CD4-positive, CD25-positive, alpha-beta regulatory T cell (primary cell): ENCODE measurements at regions not wholly inside any gene's neighbourhood (a gene's known extent, or its start where the extent isn't known, plus 50 kb on each side); places are given as distances from the start of the nearest gene placed in this dataset.
"Not testable (repeated sequence)": the region's sequence is repeated elsewhere in the genome, so short reads cannot be mapped to it uniquely, and the experiment has no call there.

ENCODE experiments used
- ATAC-seq, 2 donors: fragments of 150-1000 bp; cut with Tn5 transposase; one replicate each; pipeline ENCODE4 v1.10.0; 2021; ENCODE audit warnings: low read depth in 2 of 2, moderate number of reproducible peaks in 2 of 2, moderate library complexity in 1 of 2
- DNase-seq, 3 donors: peaks; one replicate each; pipeline versions ENCODE4 v3.0.0 to v3.0.0-alpha.2; 2012 to 2022; ENCODE audit warnings: mixed read lengths in 1 of 3
- H3K27ac ChIP-seq: one replicate; pipeline ENCODE4 v1.7.0; 2013; ENCODE audit warnings: mild to moderate bottlenecking, low read length; ENCODE audit not compliant: insufficient read depth, poor library complexity, severe bottlenecking
- H3K27me3 ChIP-seq: one replicate; pipeline ENCODE4 v1.7.0; 2013; ENCODE audit warnings: low read length; ENCODE audit not compliant: control insufficient read depth, insufficient read depth
- H3K36me3 ChIP-seq: one replicate; pipeline ENCODE4 v1.7.0; 2013; ENCODE audit warnings: mild to moderate bottlenecking, low read length, moderate library complexity; ENCODE audit not compliant: control insufficient read depth, insufficient read depth
- H3K4me1 ChIP-seq: 2 replicates; pipeline ENCODE4 v1.7.0; 2013; ENCODE audit warnings: mild to moderate bottlenecking, low read length; ENCODE audit not compliant: insufficient read depth, control insufficient read depth, poor library complexity, severe bottlenecking
- H3K4me3 ChIP-seq: one replicate; pipeline ENCODE4 v1.7.0; 2013; ENCODE audit warnings: low read depth, mild to moderate bottlenecking, low read length, moderate library complexity
- H3K9me3 ChIP-seq, 2 experiments: 1 replicate in 1 of 2; 2 replicates in 1 of 2; pipeline ENCODE4 v1.7.0; 2013; ENCODE audit warnings: low read length in 2 of 2, mild to moderate bottlenecking in 1 of 2, moderate library complexity in 1 of 2; ENCODE audit not compliant: control insufficient read depth in 2 of 2
- H3K27ac Mint-ChIP-seq, 3 donors: one replicate each; pipeline ENCODE4 v1.8.0; 2020 to 2022; ENCODE audit warnings: mild to moderate bottlenecking in 3 of 3, mixed read lengths in 3 of 3, moderate library complexity in 2 of 3
- H3K27me3 Mint-ChIP-seq: one replicate; pipeline ENCODE4 v1.8.0; 2022; ENCODE audit warnings: mild to moderate bottlenecking, mixed read lengths
- H3K36me3 Mint-ChIP-seq: one replicate; pipeline ENCODE4 v1.8.0; 2020; ENCODE audit warnings: mixed read lengths
- H3K4me1 Mint-ChIP-seq, 4 donors: one replicate each; pipeline ENCODE4 v1.8.0; 2020 to 2022; ENCODE audit warnings: mixed read lengths in 4 of 4, mild to moderate bottlenecking in 1 of 4
- H3K4me3 Mint-ChIP-seq, 4 donors: one replicate each; pipeline ENCODE4 v1.8.0; 2020 to 2022; ENCODE audit warnings: mild to moderate bottlenecking in 4 of 4, mixed read lengths in 4 of 4, moderate library complexity in 3 of 4
- H3K9me3 Mint-ChIP-seq, 7 donors: one replicate each; pipeline ENCODE4 v1.8.0; 2020 to 2022; ENCODE audit warnings: mixed read lengths in 7 of 7, mild to moderate bottlenecking in 3 of 7, moderate library complexity in 2 of 7

GRCh38 chr4:79547851-79548250 is 139.8 kb upstream of the GK2 start:
- no peak overlapping the region for H3K27ac ChIP-seq
- H3K27ac Mint-ChIP-seq: no peak overlapping the region
- no peak for ATAC-seq

GRCh38 chr4:79545292-79545691 is 137.3 kb upstream of the GK2 start:
- not testable (repeated sequence) for H3K27me3 Mint-ChIP-seq, H3K4me1 ChIP-seq, H3K27ac Mint-ChIP-seq, H3K27me3 ChIP-seq, ATAC-seq, DNase-seq, H3K4me3 Mint-ChIP-seq, H3K4me1 Mint-ChIP-seq, H3K9me3 Mint-ChIP-seq, H3K9me3 ChIP-seq, H3K4me3 ChIP-seq, H3K36me3 Mint-ChIP-seq, H3K36me3 ChIP-seq, H3K27ac ChIP-seq

More at GRCh38 chr4:79547851-79548250, 139.8 kb upstream of the GK2 start:
- Mint-ChIP-seq H3K4me1 (no peaks in the 10 kb centered on the region), H3K36me3 (no peaks in the 10 kb centered on the region), H3K9me3 (peaks cover 0 to 6% (median 2%) of the 10 kb centered on the region in 7 donors), H3K27me3 (no peaks in the 10 kb centered on the region), H3K4me3 (no peak overlapping the region)
- H3K4me3 ChIP-seq: no peak overlapping the region
- H3K9me3 ChIP-seq: no peaks in the 10 kb centered on the region
- no peak for DNase-seq
- no peaks in the 10 kb centered on the region for H3K27me3 ChIP-seq
- H3K36me3 ChIP-seq: no peaks in the 10 kb centered on the region
- no peaks in the 10 kb centered on the region for H3K4me1 ChIP-seq

- no peaks in the 10 kb centered on the region for H3K4me1 ChIP-seq
- no peaks in the 10 kb centered on the region for H3K27me3 Mint-ChIP-seq
- no peaks in the 10 kb centered on the region for H3K36me3 Mint-ChIP-seq
- H3K4me1 Mint-ChIP-seq: no peaks in the 10 kb centered on the region
- no peaks in the 10 kb centered on the region for H3K9me3 Mint-ChIP-seq
- H3K9me3 ChIP-seq: no peaks in the 10 kb centered on the region
- no peak for ATAC-seq
- no peaks in the 10 kb centered on the region for H3K36me3 ChIP-seq
- H3K27me3 ChIP-seq: no peaks in the 10 kb centered on the region
- no peak overlapping the region for H3K27ac Mint-ChIP-seq
- DNase-seq: no peak
- no peak overlapping the region for H3K27ac ChIP-seq
- no peak overlapping the region for H3K4me3 Mint-ChIP-seq
- H3K4me3 ChIP-seq: no peak overlapping the region
Measured at GRCh38 chr4:79540143-79540542, 132.1 kb upstream of the GK2 start.

GRCh38 chr4:79535516-79535915 is 127.5 kb upstream of the GK2 start:
- Mint-ChIP-seq H3K4me3 (no peak overlapping the region), H3K4me1 (no peaks in the 10 kb centered on the region), H3K27me3 (peaks cover 6% of the 10 kb centered on the region), H3K36me3 (no peaks in the 10 kb centered on the region), H3K27ac (no peak overlapping the region), H3K9me3 (no peaks in the 10 kb centered on the region)
- Histone ChIP-seq H3K4me3 (no peak overlapping the region), H3K9me3 (no peaks in the 10 kb centered on the region), H3K27me3 (no peaks in the 10 kb centered on the region), H3K27ac (no peak overlapping the region), H3K36me3 (no peaks in the 10 kb centered on the region), H3K4me1 (no peaks in the 10 kb centered on the region)
- ATAC-seq (no peak), DNase-seq (no peak)

- H3K9me3 ChIP-seq: no peaks in the 10 kb centered on the region
- H3K4me3 ChIP-seq: no peak overlapping the region
- H3K27me3 ChIP-seq: no peaks in the 10 kb centered on the region
- Mint-ChIP-seq H3K36me3 (no peaks in the 10 kb centered on the region), H3K4me1 (peaks cover 0 to 7% (median 0%) of the 10 kb centered on the region in 4 donors), H3K27ac (no peak overlapping the region), H3K4me3 (no peak overlapping the region), H3K9me3 (peaks cover 0 to under 1% (median 0%) of the 10 kb centered on the region in 7 donors), H3K27me3 (no peaks in the 10 kb centered on the region)
- peak in 1 of 3 donors; percentile 5 for DNase-seq
- ATAC-seq: no peak
- H3K36me3 ChIP-seq: no peaks in the 10 kb centered on the region
- H3K27ac ChIP-seq: no peak overlapping the region
- H3K4me1 ChIP-seq: no peaks in the 10 kb centered on the region
Measured at GRCh38 chr4:79528241-79528706, 120.2 kb upstream of the GK2 start.

GRCh38 chr4:79526641-79527565 is 118.9 kb upstream of the GK2 start:
- no peaks in the 10 kb centered on the region for H3K36me3 Mint-ChIP-seq
- DNase-seq: no peak
- no peak overlapping the region for H3K27ac Mint-ChIP-seq
- peaks cover 0 to 4% (median 0%) of the 10 kb centered on the region in 7 donors for H3K9me3 Mint-ChIP-seq
- Histone ChIP-seq H3K36me3 (no peaks in the 10 kb centered on the region), H3K27ac (no peak overlapping the region), H3K4me3 (no peak overlapping the region), H3K4me1 (no peaks in the 10 kb centered on the region), H3K27me3 (no peaks in the 10 kb centered on the region), H3K9me3 (no peaks in the 10 kb centered on the region)
- no peak overlapping the region for H3K4me3 Mint-ChIP-seq
- H3K4me1 Mint-ChIP-seq: peaks cover 0 to 7% (median 0%) of the 10 kb centered on the region in 4 donors
- ATAC-seq: no peak
- no peaks in the 10 kb centered on the region for H3K27me3 Mint-ChIP-seq

- Mint-ChIP-seq H3K9me3 (peaks cover 0 to 3% (median 0%) of the 10 kb centered on the region in 7 donors), H3K27me3 (peaks cover 4% of the 10 kb centered on the region), H3K4me3 (no peak overlapping the region), H3K27ac (no peak overlapping the region), H3K36me3 (no peaks in the 10 kb centered on the region), H3K4me1 (no peaks in the 10 kb centered on the region)
- Histone ChIP-seq H3K27ac (no peak overlapping the region), H3K36me3 (no peaks in the 10 kb centered on the region), H3K4me3 (no peak overlapping the region), H3K4me1 (no peaks in the 10 kb centered on the region), H3K27me3 (no peaks in the 10 kb centered on the region), H3K9me3 (no peaks in the 10 kb centered on the region)
- no peak for ATAC-seq
- DNase-seq: no peak
Measured at GRCh38 chr4:79516114-79516513, 108.1 kb upstream of the GK2 start.
